ENCODE measurements at regions not wholly inside any gene's neighbourhood (a gene's known extent, or its start where the extent isn't known, plus 50 kb on each side); places are given as distances from the start of the nearest gene placed in this dataset.
"Not testable (repeated sequence)": the region's sequence is repeated elsewhere in the genome, so short reads cannot be mapped to it uniquely, and the experiment has no call there.

DNA sequence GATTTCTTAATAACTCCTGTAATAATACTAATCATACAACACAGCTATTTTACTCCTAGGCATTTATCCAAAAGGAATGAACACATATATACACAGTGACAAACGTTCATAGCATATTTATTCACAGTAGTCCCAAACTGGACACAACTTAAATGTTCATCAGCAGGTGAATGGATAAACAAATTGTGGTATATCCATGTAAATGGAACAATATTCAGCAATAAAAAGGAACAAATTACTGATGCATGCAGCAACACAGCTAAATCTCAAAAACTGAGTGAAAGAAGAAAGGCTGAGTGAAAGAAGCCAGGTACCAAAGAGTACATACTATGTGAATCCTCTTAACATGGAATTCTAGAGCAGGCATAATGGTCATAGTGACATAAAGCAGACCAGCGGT is 242.7 kb upstream of the USP24 start:
- DNase-seq: no peak

- no peak for DNase-seq
These were observed 241.8 kb upstream of the USP24 start for GRCh38 chr1:55456971-55457370.

GRCh38 chr1:55448261-55448660 is 233.1 kb upstream of the USP24 start:
- DNase-seq: no peak

- no peak for DNase-seq
These were observed 232.3 kb upstream of the USP24 start for GRCh38 chr1:55447488-55447887.

- no peak for DNase-seq
These were observed 231.2 kb upstream of the USP24 start for GRCh38 chr1:55446351-55446750.

DNA sequence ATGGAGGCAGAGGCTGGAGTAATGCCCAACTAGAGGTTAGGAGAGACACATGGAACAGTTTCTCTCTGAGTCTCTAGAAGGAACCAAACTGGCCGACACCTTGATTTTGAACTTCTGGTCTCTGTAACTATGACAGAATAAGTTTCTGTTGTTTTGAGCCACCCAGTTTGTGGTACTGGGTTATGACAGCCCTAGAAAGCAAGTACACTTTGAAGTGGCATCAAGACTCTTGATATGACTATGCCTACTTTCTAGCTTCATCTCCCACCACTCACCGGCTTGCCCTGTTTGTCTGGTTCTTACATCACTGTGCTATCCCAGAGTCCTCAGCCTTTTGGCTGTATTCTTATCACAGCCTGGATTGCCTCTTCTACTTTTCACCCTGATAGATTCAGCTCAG is 230.3 kb upstream of the USP24 start:
- DNase-seq: no peak

GRCh38 chr1:55444667-55445066 is 229.5 kb upstream of the USP24 start:
- DNase-seq: no peak

DNA sequence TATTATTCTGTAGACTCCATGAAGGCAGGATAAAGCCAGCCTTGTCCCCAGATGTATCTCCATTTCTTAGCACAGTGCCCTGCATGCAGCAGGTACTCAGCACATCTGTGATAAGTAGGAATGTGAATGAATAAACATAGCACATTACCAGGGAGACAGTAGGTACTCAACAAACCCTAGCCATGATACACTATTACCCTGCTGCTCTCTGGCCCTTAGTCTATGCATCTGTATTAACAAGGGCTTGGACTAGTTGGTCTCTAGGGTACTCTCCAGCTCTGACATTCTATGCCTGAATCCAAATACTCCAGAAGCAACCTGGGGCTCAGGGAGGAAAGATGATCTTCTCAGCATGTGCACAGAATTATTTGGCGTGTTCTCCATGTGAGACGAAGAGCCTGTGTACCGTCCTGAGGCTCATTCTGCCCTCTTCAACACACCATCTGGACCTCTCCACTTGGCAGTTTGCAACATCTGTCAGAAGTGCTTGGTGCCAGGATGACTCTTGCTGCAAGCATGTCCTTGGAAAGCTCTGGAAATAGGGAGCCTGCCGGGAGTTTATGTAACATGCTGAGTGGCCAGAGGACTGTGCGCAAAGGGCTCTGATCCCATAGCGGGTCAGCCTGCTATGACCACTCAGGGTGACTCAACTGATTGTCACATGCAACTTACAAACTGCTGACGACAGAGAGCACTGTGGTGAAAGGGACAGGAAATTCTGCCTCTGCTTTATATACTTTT is 228.2 kb upstream of the USP24 start:
- DNase-seq: no peak

DNA sequence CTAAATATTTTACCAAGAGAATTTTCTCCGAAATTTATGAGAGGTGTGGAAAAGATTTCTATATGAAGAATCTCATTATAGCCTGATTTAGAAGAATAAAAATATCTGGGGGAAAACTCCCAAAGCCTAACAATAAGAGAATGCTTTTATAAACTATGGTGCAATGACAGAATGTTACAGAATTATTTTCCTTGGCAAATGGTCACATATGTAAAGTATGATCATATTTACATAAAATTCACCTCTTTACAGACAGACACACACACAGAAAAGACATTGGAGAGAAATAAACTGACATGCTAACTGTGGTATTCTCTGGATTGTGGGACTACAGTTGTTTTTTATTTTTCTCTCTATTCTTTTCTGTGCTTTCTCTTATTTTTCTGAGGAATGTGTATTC is 226.3 kb upstream of the USP24 start:
- DNase-seq: no peak

- no peak for DNase-seq
These were observed 222.5 kb upstream of the USP24 start for GRCh38 chr1:55437692-55438091.

DNA sequence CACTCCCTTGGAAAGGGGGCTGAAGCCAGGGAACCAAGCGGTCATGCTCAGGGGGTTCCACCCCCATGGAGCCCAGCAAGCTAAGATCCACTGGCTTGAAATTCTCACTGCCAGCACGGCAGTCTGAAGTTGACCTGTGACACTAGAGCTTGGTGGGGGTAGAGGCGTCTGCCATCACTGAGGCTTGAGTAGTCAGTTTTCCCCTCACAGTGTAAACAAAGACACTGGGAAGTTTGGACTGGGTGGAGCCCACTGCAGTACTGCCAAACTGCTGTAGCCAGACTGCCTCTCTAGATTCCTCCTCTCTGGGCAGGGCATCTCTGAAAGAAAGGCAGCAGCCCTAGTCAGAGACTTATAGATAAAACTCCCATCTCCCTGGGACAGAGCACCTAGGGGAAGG is 215.6 kb upstream of the USP24 start:
- not testable (repeated sequence) for DNase-seq

DNA sequence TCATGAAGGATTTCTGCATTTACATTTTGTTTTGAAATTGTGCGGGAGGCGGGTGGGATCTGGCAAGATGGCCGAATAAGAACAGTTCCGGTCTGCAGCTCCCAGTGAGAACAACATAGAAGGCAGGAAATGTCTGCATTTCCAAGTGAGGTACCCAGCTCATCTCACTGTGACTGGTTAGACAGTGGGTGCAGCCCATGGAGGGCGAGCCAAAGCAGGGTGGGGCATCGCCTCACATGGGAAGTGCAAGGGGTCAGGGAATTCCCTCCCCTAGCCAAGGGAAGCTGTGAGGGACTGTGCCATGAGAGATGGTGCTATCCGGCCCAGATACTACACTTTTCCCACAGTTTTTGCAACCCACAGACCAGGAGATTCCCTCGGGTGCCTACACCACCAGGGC is 215.0 kb upstream of the USP24 start:
- not testable (repeated sequence) for DNase-seq

GRCh38 chr1:55428944-55429931 is 214.1 kb upstream of the USP24 start:
- DNase-seq: no peak

- DNase-seq: no peak
These were observed 213.1 kb upstream of the USP24 start for GRCh38 chr1:55428231-55428630.

GRCh38 chr1:55427606-55428005 is 212.4 kb upstream of the USP24 start:
- no peak for DNase-seq

GRCh38 chr1:55426619-55427018 is 211.5 kb upstream of the USP24 start:
- no peak for DNase-seq

- no peak for DNase-seq
These were observed 211.0 kb upstream of the USP24 start for GRCh38 chr1:55426156-55426555.

DNA sequence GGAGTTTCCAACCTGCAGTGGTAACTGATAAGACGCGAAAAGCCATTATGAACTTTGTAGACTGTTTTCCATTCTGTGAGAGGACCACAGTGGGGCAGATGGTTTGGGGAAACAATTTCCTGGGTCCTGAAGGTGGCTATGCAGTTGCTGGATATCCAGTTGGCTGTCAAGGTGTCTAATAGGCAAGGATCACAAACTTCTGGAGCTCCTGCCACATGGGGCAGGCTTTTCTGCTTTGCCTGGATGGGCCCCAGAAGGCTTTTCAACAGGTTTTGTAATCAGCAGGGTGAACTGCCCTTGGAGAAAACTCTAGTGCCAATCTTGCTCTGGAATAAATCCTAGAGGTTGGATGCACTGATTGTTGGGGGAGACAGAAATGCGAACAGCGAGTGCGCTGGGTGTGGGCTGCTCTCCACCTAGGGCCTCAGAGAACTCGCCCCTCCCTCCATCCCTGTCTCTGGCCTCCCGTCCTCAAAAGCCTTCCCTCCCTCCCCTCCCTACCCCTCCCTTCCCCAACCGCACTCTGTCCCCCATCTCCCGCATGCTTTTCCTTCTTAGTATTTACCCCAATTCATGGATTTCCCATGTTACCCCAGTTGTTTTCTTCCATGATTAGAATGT is 210.3 kb upstream of the USP24 start:
- no peak for DNase-seq

DNA sequence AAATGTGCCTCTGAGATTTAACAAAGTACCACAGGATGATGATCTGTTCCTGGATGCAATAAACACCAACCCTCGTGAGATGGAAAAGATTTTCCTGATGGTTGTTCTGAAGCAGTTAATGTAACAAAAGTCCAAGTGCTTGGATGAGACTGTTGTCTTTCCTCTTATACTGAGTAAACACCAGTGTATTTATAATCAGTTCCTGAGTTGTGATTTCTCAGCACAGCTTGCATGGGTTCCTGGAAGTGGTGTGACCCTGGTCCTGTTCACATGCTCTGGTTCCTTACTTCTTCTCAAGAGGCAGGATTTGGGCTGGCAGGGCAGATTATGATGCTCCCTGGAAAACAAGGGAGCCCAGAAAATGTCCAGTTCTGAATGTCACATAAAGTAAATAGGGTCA is 208.2 kb upstream of the USP24 start:
- no peak for DNase-seq

DNA sequence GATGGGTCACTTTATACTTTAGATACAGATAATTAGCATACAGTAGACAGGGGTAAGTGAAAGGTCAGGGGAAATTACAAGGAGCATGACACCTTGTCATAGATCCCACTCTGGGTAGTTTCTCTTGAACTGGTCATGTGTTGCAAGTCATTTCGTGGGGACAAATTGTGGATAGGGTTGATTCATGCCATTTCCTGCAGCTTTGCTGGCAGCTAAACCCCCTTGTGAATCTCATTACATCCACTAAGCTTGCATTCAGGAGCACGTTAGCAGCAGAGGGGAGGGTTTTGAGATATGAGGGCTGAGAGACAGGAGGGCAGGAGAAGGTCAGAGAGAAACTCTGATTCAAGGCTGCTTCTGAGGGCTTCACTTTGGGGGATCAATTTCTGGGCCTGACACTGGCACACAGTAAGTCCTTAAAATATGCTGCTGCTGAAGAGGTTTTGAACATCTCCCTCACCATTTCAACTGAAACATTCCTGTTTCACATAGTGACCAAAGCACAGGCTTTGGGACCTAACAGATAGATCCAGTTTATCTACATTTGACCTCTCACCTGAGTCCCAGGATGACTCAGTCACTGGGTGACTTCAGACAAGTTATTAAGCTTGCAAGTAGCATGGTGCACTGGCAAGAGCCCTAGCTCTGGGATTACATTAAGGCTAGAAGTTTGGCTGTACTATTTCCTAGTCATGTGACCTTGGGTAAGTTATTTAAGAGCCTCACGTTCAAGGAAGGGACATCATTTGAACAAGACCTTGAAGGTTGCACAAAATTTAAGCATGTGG is 206.0 kb upstream of the USP24 start:
- DNase-seq: no peak

GRCh38 chr1:55420026-55420425 is 204.9 kb upstream of the USP24 start:
- DNase-seq: no peak

- no peak for DNase-seq
These were observed 203.2 kb upstream of the USP24 start for GRCh38 chr1:55418208-55419000.
